ENCODE measurements at regions not wholly inside any gene's neighbourhood (a gene's known extent, or its start where the extent isn't known, plus 50 kb on each side); places are given as distances from the start of the nearest gene placed in this dataset.

DNA sequence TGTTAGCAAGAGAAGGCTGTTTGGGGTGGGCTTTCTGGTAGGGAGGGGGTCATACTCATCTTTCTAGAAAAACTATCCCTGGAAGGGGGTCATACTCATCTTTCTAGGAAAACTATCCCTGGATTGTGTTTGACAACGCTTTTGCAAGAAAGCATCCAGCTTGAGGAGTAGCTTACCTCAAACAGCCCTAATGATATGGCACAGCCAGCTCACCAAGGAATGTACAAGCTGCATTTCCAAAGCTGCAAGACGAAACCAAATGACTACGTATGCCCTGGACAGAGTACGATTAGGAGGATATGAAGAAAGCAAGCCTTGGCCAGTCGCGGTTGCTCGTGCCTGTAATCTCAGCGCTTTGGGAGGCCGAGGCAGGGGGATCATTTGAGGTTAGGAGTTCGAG lies 63.4 kb downstream of the KLF4 start:
- TF ChIP-seq, protein P1, sequence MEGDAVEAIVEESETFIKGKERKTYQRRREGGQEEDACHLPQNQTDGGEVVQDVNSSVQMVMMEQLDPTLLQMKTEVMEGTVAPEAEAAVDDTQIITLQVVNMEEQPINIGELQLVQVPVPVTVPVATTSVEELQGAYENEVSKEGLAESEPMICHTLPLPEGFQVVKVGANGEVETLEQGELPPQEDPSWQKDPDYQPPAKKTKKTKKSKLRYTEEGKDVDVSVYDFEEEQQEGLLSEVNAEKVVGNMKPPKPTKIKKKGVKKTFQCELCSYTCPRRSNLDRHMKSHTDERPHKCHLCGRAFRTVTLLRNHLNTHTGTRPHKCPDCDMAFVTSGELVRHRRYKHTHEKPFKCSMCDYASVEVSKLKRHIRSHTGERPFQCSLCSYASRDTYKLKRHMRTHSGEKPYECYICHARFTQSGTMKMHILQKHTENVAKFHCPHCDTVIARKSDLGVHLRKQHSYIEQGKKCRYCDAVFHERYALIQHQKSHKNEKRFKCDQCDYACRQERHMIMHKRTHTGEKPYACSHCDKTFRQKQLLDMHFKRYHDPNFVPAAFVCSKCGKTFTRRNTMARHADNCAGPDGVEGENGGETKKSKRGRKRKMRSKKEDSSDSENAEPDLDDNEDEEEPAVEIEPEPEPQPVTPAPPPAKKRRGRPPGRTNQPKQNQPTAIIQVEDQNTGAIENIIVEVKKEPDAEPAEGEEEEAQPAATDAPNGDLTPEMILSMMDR (conservative IDR thresholded peaks at IDR 0.05; ENCODE audit: low read length): no peak
- TF ChIP-seq EZH2phosphoT487 (IDR thresholded peaks at IDR 0.05; ENCODE audit: borderline replicate concordance, low read depth, low read length): no peak

Data from OCI-LY7 (cell line).